ENCODE measurements at regions not wholly inside any gene's neighbourhood (a gene's known extent, or its start where the extent isn't known, plus 50 kb on each side); places are given as distances from the start of the nearest gene placed in this dataset.

DNA sequence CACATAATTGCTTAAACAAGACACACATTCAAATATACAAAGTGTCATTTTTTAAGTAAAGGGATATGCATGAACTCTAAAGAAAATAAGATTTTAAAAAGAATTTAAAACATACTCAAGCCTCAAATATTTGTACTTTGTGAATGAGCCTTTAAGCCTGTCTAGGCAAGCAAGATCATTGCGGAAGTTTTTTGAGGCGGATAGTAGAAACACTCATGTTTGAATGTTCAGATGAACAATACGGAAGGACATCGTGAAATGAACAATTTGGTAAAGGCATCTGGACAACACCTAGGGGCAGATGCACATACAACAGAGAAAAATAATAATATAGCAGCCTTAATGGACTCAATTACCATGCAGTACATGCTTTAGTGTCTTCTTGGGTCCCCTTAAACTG lies 928.9 kb downstream of the TFAP2A start:
- intact Hi-C loops (cut with micrococcal nuclease) (loop anchor here (5.0 kb wide), 1 partner anchor 36 kb away; no protein-coding TSS in a partner anchor), dilution Hi-C loops (cut with HindIII; ENCODE audit: low sequenced_read_pairs, unreplicated experiment) (no loop called here), in situ Hi-C loops (cut with MboI; ENCODE audit: low sequenced_read_pairs) (loop anchor here (25.0 kb wide), 1 partner anchor 1251 kb away; the partner anchor contains the start of gene TMEM14B)
- no peaks in the 10 kb centered on the region for H3K36me3 ChIP-seq (ENCODE audit: control insufficient read depth, insufficient read depth, low read length)
- no peak overlapping the region for H3K23ac ChIP-seq (ENCODE audit: low read depth, low read length)
- H2BK5ac ChIP-seq (ENCODE audit: low read depth, low read length, poor library complexity, severe bottlenecking) = no peak overlapping the region
- H3K9ac ChIP-seq (ENCODE audit: low read depth, low read length) = no peak overlapping the region
- no peak overlapping the region for H2AK5ac ChIP-seq (ENCODE audit: low read depth, low read length)
- H3K27me3 ChIP-seq (ENCODE audit: control insufficient read depth, insufficient read depth, low read length) = no peaks in the 10 kb centered on the region
- no peaks in the 10 kb centered on the region for H3K79me1 ChIP-seq (ENCODE audit: low read depth in 1 of 2, low read length in 2 of 2)
- no peak overlapping the region for H3K27ac ChIP-seq (ENCODE audit: insufficient read depth, low read length)
- H3K18ac ChIP-seq (ENCODE audit: low read depth, low read length) = no peak overlapping the region
- no peak for TF ChIP-seq CEBPB (IDR thresholded peaks at IDR 0.05; ENCODE audit: low read depth, low read length)
- no peak for TF ChIP-seq RAD21 (IDR thresholded peaks at IDR 0.05; ENCODE audit: low read length)
- no peak for TF ChIP-seq MAFK (IDR thresholded peaks at IDR 0.05; ENCODE audit: low read depth, low read length)
- TF ChIP-seq NFE2L2 (IDR thresholded peaks at IDR 0.05; ENCODE audit: low read depth, low read length) = no peak
- TF ChIP-seq MXI1 (IDR thresholded peaks at IDR 0.05; ENCODE audit: borderline replicate concordance, low read depth, low read length) = no peak
- TF ChIP-seq MAZ (IDR thresholded peaks at IDR 0.05; ENCODE audit: borderline replicate concordance, low read depth, low read length) = no peak
- no peak for TF ChIP-seq POLR2A (IDR thresholded peaks at IDR 0.05; ENCODE audit: low read depth, low read length)
- TF ChIP-seq, protein P1, sequence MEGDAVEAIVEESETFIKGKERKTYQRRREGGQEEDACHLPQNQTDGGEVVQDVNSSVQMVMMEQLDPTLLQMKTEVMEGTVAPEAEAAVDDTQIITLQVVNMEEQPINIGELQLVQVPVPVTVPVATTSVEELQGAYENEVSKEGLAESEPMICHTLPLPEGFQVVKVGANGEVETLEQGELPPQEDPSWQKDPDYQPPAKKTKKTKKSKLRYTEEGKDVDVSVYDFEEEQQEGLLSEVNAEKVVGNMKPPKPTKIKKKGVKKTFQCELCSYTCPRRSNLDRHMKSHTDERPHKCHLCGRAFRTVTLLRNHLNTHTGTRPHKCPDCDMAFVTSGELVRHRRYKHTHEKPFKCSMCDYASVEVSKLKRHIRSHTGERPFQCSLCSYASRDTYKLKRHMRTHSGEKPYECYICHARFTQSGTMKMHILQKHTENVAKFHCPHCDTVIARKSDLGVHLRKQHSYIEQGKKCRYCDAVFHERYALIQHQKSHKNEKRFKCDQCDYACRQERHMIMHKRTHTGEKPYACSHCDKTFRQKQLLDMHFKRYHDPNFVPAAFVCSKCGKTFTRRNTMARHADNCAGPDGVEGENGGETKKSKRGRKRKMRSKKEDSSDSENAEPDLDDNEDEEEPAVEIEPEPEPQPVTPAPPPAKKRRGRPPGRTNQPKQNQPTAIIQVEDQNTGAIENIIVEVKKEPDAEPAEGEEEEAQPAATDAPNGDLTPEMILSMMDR (conservative IDR thresholded peaks at IDR 0.05; ENCODE audit: low read depth, low read length) = no peak
- no peak for TF ChIP-seq FOS (IDR thresholded peaks at IDR 0.05; ENCODE audit: low read depth, low read length)
- TF ChIP-seq RCOR1 (IDR thresholded peaks at IDR 0.05; ENCODE audit: insufficient replicate concordance, low read length) = no peak
- no peak for TF ChIP-seq RFX5 (IDR thresholded peaks at IDR 0.05; ENCODE audit: low read depth, low read length)
- no peak for TF ChIP-seq CHD1 (IDR thresholded peaks at IDR 0.05; ENCODE audit: low read depth, low read length)
- TF ChIP-seq, protein P2, sequence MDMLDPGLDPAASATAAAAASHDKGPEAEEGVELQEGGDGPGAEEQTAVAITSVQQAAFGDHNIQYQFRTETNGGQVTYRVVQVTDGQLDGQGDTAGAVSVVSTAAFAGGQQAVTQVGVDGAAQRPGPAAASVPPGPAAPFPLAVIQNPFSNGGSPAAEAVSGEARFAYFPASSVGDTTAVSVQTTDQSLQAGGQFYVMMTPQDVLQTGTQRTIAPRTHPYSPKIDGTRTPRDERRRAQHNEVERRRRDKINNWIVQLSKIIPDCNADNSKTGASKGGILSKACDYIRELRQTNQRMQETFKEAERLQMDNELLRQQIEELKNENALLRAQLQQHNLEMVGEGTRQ (IDR thresholded peaks at IDR 0.05; ENCODE audit: low read depth, low read length) = no peak
- no peak overlapping the region for H2AK9ac ChIP-seq (replicated peaks; ENCODE audit: low read depth, low read length, poor library complexity)
- H4K91ac ChIP-seq (ENCODE audit: insufficient read depth, low read depth, low read length) = no peak overlapping the region
- no peak overlapping the region for H2BK20ac ChIP-seq (ENCODE audit: low read depth, low read length)
- H4K20me1 ChIP-seq (ENCODE audit: insufficient read depth, low read length) = no peaks in the 10 kb centered on the region
- no peak for DNase-seq
- no peak overlapping the region for H3K14ac ChIP-seq (replicated peaks; ENCODE audit: low read depth, low read length)
- H3K4me1 ChIP-seq (ENCODE audit: control insufficient read depth, insufficient read depth, low read length) = peaks cover 11% of the 10 kb centered on the region
- H3K56ac ChIP-seq (ENCODE audit: extremely low read depth, insufficient read depth, low read length) = no peak overlapping the region
- 100% methylated on average over 2 of the region's 4 CpGs; no CpG with 5 or more reads in 1 of the 2 experiments for WGBS, 2 experiments (ENCODE audit: extremely low coverage in 2 of 2, insufficient read length in 1 of 2)
- BruUV-seq (replicated peaks) = no TSS peak
- ChIA-PET POLR2A (ENCODE audit: unreplicated experiment) (no interaction called here), CTCF (no interaction called here)
- no peak overlapping the region for H3K4ac ChIP-seq (ENCODE audit: low read depth, low read length)
- H2BK120ac ChIP-seq (ENCODE audit: low read depth, low read length) = no peak overlapping the region
- no peak overlapping the region for H4K8ac ChIP-seq (ENCODE audit: low read depth in 2 of 2, low read length in 2 of 2)
- no peaks in the 10 kb centered on the region for H3K9me3 ChIP-seq (ENCODE audit: control insufficient read depth, insufficient read depth, low read length)
- ATAC-seq (ENCODE audit: low read depth) = no peak
- no peak overlapping the region for H4K5ac ChIP-seq (ENCODE audit: low read depth, low read length)
- no peak overlapping the region for H3K4me3 ChIP-seq (ENCODE audit: insufficient read depth, low read depth, low read length)
- no peak overlapping the region for H3K4me2 ChIP-seq (ENCODE audit: low read depth, low read length)
- H2BK15ac ChIP-seq (ENCODE audit: low read depth, low read length) = no peak overlapping the region
- H3K9me1 ChIP-seq (ENCODE audit: insufficient read depth, low read length) = no peaks in the 10 kb centered on the region; the same call in 1 of the 2 replicates
- H2AFZ ChIP-seq (replicated peaks; ENCODE audit: low read length, poor library complexity) = no peak overlapping the region
